NOMO-1 treated with DMSO at 0.1 percent for 48 hours (cell line): ENCODE measurements at regions not wholly inside any gene's neighbourhood (a gene's known extent, or its start where the extent isn't known, plus 50 kb on each side); places are given as distances from the start of the nearest gene placed in this dataset.

Source experiments
- DNase-seq: peaks from one replicate; lab custom pipeline; 2025; ENCODE audit not compliant: unreplicated experiment; lab: John Stamatoyannopoulos, UW

GRCh38 chr4:108369035-108369655 lies 200.4 kb upstream of the LEF1 start:
- no peak for DNase-seq

GRCh38 chr4:108367751-108368150 lies 199.0 kb upstream of the LEF1 start:
- no peak for DNase-seq

GRCh38 chr4:108366716-108367115 lies 198.0 kb upstream of the LEF1 start:
- DNase-seq: no peak

GRCh38 chr4:108365551-108365950 lies 196.8 kb upstream of the LEF1 start:
- DNase-seq: no peak

GRCh38 chr4:108361886-108362285 lies 193.2 kb upstream of the LEF1 start:
- DNase-seq: no peak

GRCh38 chr4:108361446-108361820 lies 192.7 kb upstream of the LEF1 start:
- DNase-seq: no peak

GRCh38 chr4:108360754-108361445 lies 192.2 kb upstream of the LEF1 start:
- DNase-seq: no peak

- no peak for DNase-seq
Observed at GRCh38 chr4:108359986-108360681, 191.4 kb upstream of the LEF1 start.

GRCh38 chr4:108359130-108359985 lies 190.6 kb upstream of the LEF1 start:
- DNase-seq: no peak

GRCh38 chr4:108355902-108356535 lies 187.3 kb upstream of the LEF1 start:
- DNase-seq: no peak

GRCh38 chr4:108355186-108355901 lies 186.6 kb upstream of the LEF1 start:
- DNase-seq: no peak

- DNase-seq: no peak
Observed at GRCh38 chr4:108352664-108353308, 184.1 kb upstream of the LEF1 start.

GRCh38 chr4:108351791-108352190 lies 183.1 kb upstream of the LEF1 start:
- DNase-seq: no peak

GRCh38 chr4:108350332-108350731 lies 181.6 kb upstream of the LEF1 start:
- DNase-seq: no peak

GRCh38 chr4:108346818-108347210 lies 178.1 kb upstream of the LEF1 start:
- DNase-seq: no peak

GRCh38 chr4:108345862-108346817 lies 177.4 kb upstream of the LEF1 start:
- no peak for DNase-seq

GRCh38 chr4:108342325-108342970 lies 173.7 kb upstream of the LEF1 start:
- DNase-seq: no peak

- no peak for DNase-seq
Observed at GRCh38 chr4:108337923-108338322, 169.2 kb upstream of the LEF1 start.
